GM13977 (cell line): ENCODE measurements at regions not wholly inside any gene's neighbourhood (a gene's known extent, or its start where the extent isn't known, plus 50 kb on each side); places are given as distances from the start of the nearest gene placed in this dataset.

Experiments
- DNase-seq: peaks from one replicate; pipeline ENCODE4 v3.0.0; 2012; ENCODE audit warnings: low spot score
- CTCF ChIP-seq: IDR thresholded peaks from 2 replicates; pipeline ENCODE4 v1.5.1; 2012; ENCODE audit warnings: mild to moderate bottlenecking, control low read depth; ENCODE audit not compliant: insufficient read depth; ENCODE audit errors: extremely low read depth, missing control alignments
- in situ Hi-C: fragments of 300-500 bp; cut with MboI; formaldehyde crosslinking; loops from one replicate; pipeline ENCODE4 v1.12.0; 2022; ENCODE audit warnings: low sequenced_read_pairs, low pct_unique_long_range_greater_than_20kb, mixed read lengths, inconsistent platforms; ENCODE audit not compliant: unreplicated experiment

- in situ Hi-C loops: no loop called here
- DNase-seq: no peak
- no peak for TF ChIP-seq CTCF
Observed at GRCh38 chr5:156020647-156021046, 306.3 kb upstream of the SGCD start.

GRCh38 chr5:156021866-156022265 lies 305.1 kb upstream of the SGCD start:
- no peak for TF ChIP-seq CTCF
- DNase-seq: no peak
- in situ Hi-C loops: no loop called here

- DNase-seq: no peak
- TF ChIP-seq CTCF: no peak
- in situ Hi-C loops: no loop called here
Observed at GRCh38 chr5:156025656-156026055, 301.3 kb upstream of the SGCD start.

- DNase-seq: no peak
- in situ Hi-C loops: no loop called here
- TF ChIP-seq CTCF: no peak
Observed at GRCh38 chr5:156031181-156031580, 295.8 kb upstream of the SGCD start.

GRCh38 chr5:156036640-156037039 lies 290.3 kb upstream of the SGCD start:
- in situ Hi-C loops: no loop called here
- no peak for DNase-seq
- TF ChIP-seq CTCF: no peak

- TF ChIP-seq CTCF: no peak
- no peak for DNase-seq
- in situ Hi-C loops: no loop called here
Observed at GRCh38 chr5:156037151-156037909, 289.6 kb upstream of the SGCD start.
